Non-pigmented ciliary epithelial cell (primary cell): ENCODE measurements at regions not wholly inside any gene's neighbourhood (a gene's known extent, or its start where the extent isn't known, plus 50 kb on each side); places are given as distances from the start of the nearest gene placed in this dataset.
"Not testable (repeated sequence)": the region's sequence is repeated elsewhere in the genome, so short reads cannot be mapped to it uniquely, and the experiment has no call there.

Experiments
- DNase-seq: peaks from one replicate; pipeline ENCODE4 v3.0.0-alpha.2; 2010; ENCODE audit warnings: low read depth

DNA sequence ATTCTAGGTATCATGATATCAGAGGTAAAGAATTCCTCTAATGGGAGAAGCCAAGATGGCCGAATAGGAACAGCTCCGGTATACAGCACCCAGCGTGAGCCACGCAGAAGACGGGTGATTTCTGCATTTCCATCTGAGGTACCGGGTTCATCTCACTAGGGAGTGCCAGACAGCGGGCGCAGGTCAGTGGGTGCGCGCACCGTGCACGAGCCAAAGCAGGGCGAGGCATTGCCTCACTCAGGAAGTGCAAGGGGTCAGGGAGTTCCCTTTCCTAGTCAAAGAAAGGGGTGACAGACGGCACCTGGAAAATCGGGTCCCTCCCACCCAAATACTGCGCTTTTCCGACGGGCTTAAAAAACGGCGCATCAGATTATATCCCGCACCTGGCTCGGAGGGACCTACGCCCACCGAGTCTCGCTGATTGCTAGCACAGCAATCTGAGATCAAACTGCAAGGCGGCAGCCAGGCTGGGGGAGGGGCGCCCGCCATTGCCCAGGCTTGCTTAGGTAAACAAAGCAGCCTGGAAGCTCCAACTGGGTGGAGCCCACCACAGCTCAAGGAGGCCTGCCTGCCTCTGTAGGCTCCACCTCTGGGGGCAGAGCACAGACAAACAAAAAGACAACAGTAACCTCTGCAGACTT is 70.4 kb upstream of the ALCAM start:
- not testable (repeated sequence) for DNase-seq

DNA sequence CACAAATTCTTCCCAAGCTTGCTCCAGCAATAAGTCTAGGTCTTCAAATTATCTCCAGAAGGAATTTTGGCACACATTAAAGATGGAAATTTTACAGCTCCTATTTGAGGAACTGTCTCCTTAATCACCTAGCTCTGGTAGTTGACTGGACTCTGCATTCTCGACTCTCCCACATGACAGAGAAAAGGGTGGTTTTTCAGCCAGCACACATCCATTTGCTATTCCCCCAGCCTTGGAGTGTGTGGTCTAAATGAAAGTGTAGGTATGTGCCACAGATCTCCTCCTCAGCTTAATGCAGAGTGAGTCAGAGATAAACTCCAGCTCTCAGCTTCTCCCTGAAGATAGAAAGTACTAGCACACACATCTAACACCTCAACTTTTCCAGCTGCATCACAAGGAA is 62.2 kb upstream of the ALCAM start:
- peak; percentile 11 for DNase-seq

DNA sequence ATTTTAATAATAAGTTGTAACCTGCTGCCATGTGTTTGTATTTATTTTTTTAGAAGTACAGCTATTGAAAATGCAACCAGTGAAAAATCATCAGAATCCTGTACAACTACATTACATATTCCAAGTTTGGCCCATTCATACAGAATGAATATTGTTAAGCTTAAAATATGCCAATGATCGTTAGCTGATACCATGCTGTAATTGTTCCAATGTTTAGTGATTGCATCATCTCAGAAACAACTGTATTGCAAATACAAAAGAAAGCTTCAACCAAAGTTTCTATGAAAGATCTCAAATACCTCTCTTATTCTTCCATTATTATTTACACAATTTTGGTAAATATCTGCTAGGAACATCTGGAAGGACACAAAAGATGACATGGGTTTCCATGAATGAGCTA is 51.6 kb upstream of the ALCAM start:
- DNase-seq: no peak

DNA sequence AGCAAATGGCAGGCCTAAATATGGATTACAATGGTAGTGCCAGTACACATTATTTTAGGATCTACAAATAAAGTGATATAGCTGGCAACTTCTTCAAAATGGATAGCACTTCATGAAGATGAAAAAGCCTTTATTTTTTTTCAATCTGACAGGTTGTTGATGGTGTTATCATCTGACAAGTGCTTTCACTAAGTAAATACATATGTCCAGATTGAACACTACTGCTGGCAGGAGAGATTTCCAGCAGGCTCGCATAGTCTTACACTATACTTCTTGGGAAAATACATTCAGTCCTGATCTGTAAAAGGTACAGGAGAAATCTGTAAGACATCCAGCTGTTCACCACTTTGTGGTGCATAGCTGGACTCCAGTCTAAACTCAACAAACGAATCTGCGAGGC is 50.9 kb upstream of the ALCAM start:
- no peak for DNase-seq

DNA sequence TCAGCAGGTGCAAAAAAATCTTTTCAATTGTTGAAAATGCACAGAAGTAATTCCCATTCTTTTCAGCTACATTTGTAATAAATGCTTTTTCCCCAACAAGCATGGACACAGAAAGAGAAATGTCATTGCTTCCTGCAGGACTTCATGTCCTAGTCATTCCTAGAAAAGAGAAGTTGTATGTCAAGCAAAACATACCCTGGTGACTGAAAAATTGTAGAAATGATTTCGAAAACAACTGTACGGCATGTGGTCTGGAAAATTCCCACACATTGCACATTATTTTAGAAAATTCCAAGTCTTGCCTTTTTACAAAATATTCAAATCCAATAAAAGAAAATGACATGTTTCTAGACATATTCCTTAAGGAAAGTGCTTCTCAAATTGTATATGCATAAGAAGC is 50.4 kb upstream of the ALCAM start:
- DNase-seq: no peak
